ENCODE measurements at regions not wholly inside any gene's neighbourhood (a gene's known extent, or its start where the extent isn't known, plus 50 kb on each side); places are given as distances from the start of the nearest gene placed in this dataset.

DNA sequence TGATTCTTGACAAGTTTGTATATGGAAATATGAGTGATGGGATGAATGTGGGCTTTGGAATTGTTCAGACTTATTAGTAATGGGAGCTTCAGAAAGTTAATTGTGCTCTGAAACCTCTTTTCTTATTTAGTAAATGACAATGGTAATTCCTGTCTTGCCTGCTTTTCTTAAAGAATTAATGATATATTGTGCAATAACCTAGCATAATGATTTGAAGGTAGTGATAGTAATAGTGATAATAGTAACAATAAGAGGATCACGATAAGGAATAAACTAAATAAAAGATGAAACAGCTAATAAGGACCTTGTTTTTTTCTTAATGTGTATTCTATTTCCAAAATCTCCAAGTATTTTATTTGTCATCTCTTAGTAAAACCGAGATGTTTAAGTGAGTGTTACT, 245.0 kb upstream of the CPHXL start:
- Mint-ChIP-seq H3K4me3 (no peak overlapping the region), H3K4me1 (ENCODE audit: low read depth) (no peaks in the 10 kb centered on the region), H3K27ac (no peak overlapping the region), H3K27me3 (no peaks in the 10 kb centered on the region), H3K36me3 (ENCODE audit: low read depth) (no peaks in the 10 kb centered on the region), H3K9me3 (no peaks in the 10 kb centered on the region)
- TF ChIP-seq, protein P1, sequence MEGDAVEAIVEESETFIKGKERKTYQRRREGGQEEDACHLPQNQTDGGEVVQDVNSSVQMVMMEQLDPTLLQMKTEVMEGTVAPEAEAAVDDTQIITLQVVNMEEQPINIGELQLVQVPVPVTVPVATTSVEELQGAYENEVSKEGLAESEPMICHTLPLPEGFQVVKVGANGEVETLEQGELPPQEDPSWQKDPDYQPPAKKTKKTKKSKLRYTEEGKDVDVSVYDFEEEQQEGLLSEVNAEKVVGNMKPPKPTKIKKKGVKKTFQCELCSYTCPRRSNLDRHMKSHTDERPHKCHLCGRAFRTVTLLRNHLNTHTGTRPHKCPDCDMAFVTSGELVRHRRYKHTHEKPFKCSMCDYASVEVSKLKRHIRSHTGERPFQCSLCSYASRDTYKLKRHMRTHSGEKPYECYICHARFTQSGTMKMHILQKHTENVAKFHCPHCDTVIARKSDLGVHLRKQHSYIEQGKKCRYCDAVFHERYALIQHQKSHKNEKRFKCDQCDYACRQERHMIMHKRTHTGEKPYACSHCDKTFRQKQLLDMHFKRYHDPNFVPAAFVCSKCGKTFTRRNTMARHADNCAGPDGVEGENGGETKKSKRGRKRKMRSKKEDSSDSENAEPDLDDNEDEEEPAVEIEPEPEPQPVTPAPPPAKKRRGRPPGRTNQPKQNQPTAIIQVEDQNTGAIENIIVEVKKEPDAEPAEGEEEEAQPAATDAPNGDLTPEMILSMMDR (IDR thresholded peaks at IDR 0.05) = no peak
- ChIA-PET POLR2A (no interaction called here), CTCF (no interaction called here)
- intact Hi-C loops (cut with micrococcal nuclease) = no loop called here
- ATAC-seq = no peak
- DNase-seq = no peak

DNA sequence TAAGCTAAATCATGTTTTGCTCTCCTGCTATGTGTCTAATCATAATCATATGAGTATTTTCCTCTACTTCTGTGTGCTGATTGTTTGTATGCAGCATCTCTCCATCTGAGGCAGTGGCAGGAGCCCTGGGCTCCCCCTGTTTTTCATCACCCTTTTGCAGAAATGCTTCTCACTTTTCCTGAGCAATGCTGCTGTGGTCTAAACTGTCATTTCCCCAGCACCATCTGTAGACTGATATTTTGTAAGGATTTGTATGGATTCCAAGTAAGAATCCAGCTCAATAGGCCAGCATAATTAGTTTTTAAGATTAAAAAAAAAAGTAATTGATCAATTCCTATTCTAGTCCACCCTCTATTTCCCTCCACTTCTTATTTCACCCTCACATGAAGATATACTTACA, 257.0 kb upstream of the CPHXL start:
- ATAC-seq (no peak), DNase-seq (no peak)
- TF ChIP-seq, protein P1 (IDR thresholded peaks at IDR 0.05) = no peak
- Mint-ChIP-seq H3K27ac (no peak overlapping the region), H3K27me3 (no peaks in the 10 kb centered on the region), H3K9me3 (peaks cover 3% of the 10 kb centered on the region), H3K36me3 (ENCODE audit: low read depth) (no peaks in the 10 kb centered on the region), H3K4me1 (ENCODE audit: low read depth) (no peaks in the 10 kb centered on the region), H3K4me3 (no peak overlapping the region)
- POLR2A ChIA-PET = no interaction called here
- intact Hi-C loops (cut with micrococcal nuclease) = no loop called here
- CTCF ChIA-PET = no interaction called here

DNA sequence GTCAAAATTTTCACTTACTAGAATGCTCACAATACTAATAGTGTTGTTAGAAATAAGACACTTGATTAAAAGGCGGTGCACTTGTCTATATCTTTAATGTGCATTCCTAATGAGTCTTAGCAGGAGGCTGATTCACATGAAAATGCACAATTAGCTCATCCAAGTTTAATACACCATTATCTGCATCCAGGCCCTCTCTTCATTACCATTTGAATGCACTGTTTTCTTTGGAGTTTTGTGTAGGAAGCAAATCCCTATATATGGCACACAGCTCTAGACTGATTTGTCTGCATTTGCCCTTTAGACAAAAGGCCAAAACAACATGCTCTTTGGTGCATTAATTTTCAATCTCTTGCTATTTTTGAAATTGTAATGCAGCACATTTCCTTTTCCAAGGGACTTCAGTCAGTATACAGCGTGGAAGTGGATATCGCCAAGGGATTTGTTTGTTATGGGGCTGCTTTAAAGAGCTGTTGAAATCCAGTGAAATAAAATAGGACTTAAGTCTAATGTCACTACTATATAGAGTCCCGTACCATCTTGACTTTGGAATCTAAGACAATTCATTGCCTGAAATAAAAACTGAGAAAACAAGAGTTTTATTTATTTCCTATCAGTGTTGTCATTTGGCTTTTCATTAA, 257.6 kb upstream of the CPHXL start:
- TF ChIP-seq, protein P1 (IDR thresholded peaks at IDR 0.05) = no peak
- Mint-ChIP-seq H3K4me1 (ENCODE audit: low read depth) (no peaks in the 10 kb centered on the region), H3K9me3 (peaks cover 3% of the 10 kb centered on the region), H3K27me3 (no peaks in the 10 kb centered on the region), H3K4me3 (no peak overlapping the region), H3K27ac (no peak overlapping the region), H3K36me3 (ENCODE audit: low read depth) (no peaks in the 10 kb centered on the region)
- intact Hi-C loops (cut with micrococcal nuclease) = no loop called here
- no peak for ATAC-seq
- ChIA-PET POLR2A (no interaction called here), CTCF (no interaction called here)
- no peak for DNase-seq

DNA sequence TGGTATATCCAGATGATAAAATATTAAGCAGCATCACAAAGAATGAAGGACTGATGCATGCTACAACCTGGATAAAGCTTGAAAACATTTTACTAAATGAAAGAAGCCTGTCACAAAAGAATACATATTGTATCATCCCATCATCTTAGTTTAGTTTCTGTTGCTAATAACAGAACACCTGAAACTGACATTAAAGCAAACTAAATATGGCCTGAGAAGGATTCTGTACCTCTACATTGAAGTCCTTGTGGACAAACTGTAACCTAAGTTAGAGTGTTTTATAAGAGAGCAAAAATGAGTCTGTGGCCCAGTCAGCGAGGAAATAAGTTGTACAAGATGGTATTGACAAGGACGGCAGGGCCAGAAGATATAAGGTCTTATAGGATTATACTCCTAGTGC, 261.0 kb upstream of the CPHXL start:
- CTCF ChIA-PET = no interaction called here
- POLR2A ChIA-PET = no interaction called here
- Mint-ChIP-seq H3K27ac (no peak overlapping the region), H3K36me3 (ENCODE audit: low read depth) (no peaks in the 10 kb centered on the region), H3K9me3 (peaks cover 3% of the 10 kb centered on the region), H3K4me3 (no peak overlapping the region), H3K27me3 (no peaks in the 10 kb centered on the region), H3K4me1 (ENCODE audit: low read depth) (no peaks in the 10 kb centered on the region)
- ATAC-seq = no peak
- TF ChIP-seq, protein P1 (IDR thresholded peaks at IDR 0.05) = no peak
- intact Hi-C loops (cut with micrococcal nuclease) = no loop called here
- no peak for DNase-seq

DNA sequence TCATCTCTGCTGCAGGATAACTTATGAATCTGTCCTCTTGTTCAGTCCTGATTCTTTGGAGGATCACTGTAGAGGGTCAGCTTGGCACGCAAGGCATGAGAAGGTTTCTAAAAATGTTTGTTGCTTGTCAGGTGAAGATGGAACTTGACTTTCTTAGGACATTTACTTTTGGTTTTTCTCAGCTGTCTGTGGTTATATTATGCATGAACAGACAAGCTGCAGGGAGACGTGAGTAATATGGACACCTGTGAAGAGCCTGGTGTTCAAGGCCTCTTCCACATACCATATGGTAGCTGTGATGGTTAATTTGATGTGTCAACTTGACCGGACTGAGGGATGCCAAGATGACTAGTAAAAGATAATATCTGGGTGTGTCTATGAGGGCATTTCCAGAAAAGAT, 270.2 kb upstream of the CPHXL start:
- H3K4me3 Mint-ChIP-seq = no peak overlapping the region
- POLR2A ChIA-PET = no interaction called here
- no peak for DNase-seq
- no peaks in the 10 kb centered on the region for H3K36me3 Mint-ChIP-seq (ENCODE audit: low read depth)
- peaks cover 2% of the 10 kb centered on the region for H3K9me3 Mint-ChIP-seq
- intact Hi-C loops (cut with micrococcal nuclease) = no loop called here
- CTCF ChIA-PET = no interaction called here
- H3K27me3 Mint-ChIP-seq = no peaks in the 10 kb centered on the region
- no peaks in the 10 kb centered on the region for H3K4me1 Mint-ChIP-seq (ENCODE audit: low read depth)
- TF ChIP-seq, protein P1 (IDR thresholded peaks at IDR 0.05) = no peak
- H3K27ac Mint-ChIP-seq = no peak overlapping the region
- ATAC-seq = no peak

All from activated CD8-positive, alpha-beta T cell treated with anti-CD3 and anti-CD28 coated beads for 36 hours (primary cell).